H54 (cell line): ENCODE measurements at regions not wholly inside any gene's neighbourhood (a gene's known extent, or its start where the extent isn't known, plus 50 kb on each side); places are given as distances from the start of the nearest gene placed in this dataset.
"Not testable (repeated sequence)": the region's sequence is repeated elsewhere in the genome, so short reads cannot be mapped to it uniquely, and the experiment has no call there.

Experiments used
- DNase-seq: peaks from one replicate; pipeline ENCODE4 v3.0.0; 2011; ENCODE audit warnings: low spot score, mixed read lengths; ENCODE audit not compliant: insufficient read length
- FAIRE-seq: peaks from 3 replicates; lab custom pipeline; 2011; peaks lifted over from hg19 to GRCh38; lab: Jason Lieb, UNC
- POLR2A ChIP-seq: IDR thresholded peaks from 2 replicates; pipeline ENCODE4 v1.6.1; 2011; ENCODE audit warnings: low read depth, mild to moderate bottlenecking, low read length

GRCh38 chr13:80877209-80877943, 536.5 kb upstream of the SPRY2 start:
- no peak for DNase-seq
- no peak for TF ChIP-seq POLR2A
- FAIRE-seq = no peak

DNA sequence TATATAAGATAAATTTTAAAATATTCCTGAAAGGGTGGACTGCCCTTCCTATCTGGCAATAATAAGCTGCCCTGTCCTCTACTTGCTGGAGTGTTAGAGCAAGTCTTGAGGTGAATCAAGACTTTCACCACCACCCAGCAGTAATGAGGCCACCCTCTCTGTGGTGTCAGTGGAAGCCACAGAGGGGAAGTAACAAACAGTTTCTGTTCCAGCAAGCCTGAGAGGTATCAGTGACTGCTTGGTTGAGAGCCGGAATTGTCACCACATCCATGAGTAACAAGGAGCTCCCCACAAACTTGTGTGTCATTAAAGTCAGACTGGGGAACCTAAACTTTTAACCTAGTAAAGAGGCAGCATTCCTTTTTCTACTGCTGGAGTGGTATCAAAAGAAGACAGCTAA, 532.7 kb upstream of the SPRY2 start:
- no peak for TF ChIP-seq POLR2A
- no peak for FAIRE-seq
- no peak for DNase-seq

- not testable (repeated sequence) for FAIRE-seq, DNase-seq
Measured at GRCh38 chr13:80871971-80872370, 531.0 kb upstream of the SPRY2 start.

GRCh38 chr13:80871481-80871880, 530.6 kb upstream of the SPRY2 start:
- no peak for FAIRE-seq
- no peak for DNase-seq
- TF ChIP-seq POLR2A = no peak

DNA sequence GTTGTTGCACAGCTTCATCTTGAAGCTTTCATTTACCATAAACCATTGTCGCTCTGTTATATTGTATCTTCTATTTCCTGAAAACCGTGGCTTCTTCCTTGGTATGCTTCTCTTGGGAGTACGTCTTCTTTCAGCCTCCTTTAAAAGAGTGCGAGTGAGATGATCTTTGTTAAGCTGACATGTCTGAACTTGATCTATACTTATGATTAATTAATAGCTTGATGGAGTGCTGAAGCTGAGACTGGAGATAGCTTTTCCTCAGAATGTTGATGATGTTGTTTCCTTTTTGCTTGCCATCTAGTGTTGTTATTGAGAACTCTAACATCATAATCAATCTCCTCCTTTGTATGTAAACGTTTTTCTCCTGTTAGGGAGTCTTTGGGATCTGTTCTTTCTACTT, 529.3 kb upstream of the SPRY2 start:
- DNase-seq = no peak
- no peak for TF ChIP-seq POLR2A
- FAIRE-seq = no peak

GRCh38 chr13:80866921-80867320, 526.0 kb upstream of the SPRY2 start:
- no peak for FAIRE-seq
- DNase-seq = no peak
- no peak for TF ChIP-seq POLR2A

DNA sequence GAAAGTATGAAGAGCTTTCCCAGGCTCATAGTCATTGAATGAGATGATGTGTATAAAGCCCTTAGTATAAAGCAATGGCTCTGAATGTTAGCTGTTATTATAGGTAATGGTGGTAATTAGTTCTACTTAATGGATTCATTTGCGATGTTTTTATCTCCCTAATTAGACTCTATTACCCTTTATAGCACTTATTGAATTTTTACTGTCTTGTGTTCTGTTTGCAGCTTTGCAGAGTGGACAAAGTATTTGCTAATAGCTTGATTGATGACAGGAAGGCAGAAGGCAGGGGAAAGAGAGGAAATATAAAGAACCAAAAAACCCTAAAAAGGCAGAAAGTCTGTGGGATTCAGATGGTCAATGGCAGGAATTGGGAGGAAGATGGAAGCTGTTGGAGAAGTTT, 524.4 kb upstream of the SPRY2 start:
- DNase-seq (no peak), FAIRE-seq (no peak)
- no peak for TF ChIP-seq POLR2A

GRCh38 chr13:80862456-80862855, 521.5 kb upstream of the SPRY2 start:
- no peak for DNase-seq
- no peak for FAIRE-seq
- no peak for TF ChIP-seq POLR2A

- no peak for TF ChIP-seq POLR2A
- FAIRE-seq = no peak
- no peak for DNase-seq
Measured at GRCh38 chr13:80860845-80861244, 519.9 kb upstream of the SPRY2 start.

- TF ChIP-seq POLR2A = no peak
- DNase-seq (no peak), FAIRE-seq (no peak)
Measured at GRCh38 chr13:80858131-80858530, 517.2 kb upstream of the SPRY2 start.

DNA sequence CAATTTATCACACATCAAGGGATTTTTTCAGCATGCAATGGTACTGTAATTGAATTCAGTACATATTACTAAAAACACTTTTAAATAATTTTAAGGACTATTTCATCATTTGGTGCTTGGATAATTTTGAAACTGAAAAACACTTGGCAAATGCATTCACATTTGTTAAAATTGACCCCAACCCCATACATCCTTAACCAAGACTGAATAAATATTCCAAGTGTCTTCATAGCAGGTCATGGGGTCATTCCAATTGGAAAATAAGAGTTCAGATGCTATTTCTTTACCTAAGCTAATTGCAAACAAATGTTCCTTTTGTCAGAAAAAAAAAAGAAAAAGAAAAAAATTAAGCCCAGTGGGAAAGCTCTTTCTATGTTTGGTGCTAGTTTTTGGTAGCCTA, 516.4 kb upstream of the SPRY2 start:
- FAIRE-seq (no peak), DNase-seq (no peak)
- TF ChIP-seq POLR2A = no peak

DNA sequence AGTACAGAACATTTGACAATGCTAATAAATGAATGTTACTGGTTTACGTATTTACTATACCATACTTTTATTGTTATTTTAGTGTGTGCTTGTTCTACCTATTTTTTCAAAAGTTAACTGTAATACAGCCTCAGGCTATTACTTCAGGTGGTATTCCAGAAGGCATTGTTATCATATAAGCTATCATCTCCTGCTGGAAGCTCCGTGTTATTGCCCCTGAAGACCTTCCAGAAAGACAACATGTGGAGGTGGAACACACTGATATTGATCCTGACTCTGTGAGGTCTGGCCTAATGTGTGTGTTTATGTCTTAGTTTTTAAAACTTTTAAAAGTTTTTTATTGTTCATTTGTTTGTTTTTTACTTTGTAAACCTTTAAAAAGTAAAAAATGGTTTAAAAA, 509.8 kb upstream of the SPRY2 start:
- no peak for TF ChIP-seq POLR2A
- FAIRE-seq (no peak), DNase-seq (no peak)

DNA sequence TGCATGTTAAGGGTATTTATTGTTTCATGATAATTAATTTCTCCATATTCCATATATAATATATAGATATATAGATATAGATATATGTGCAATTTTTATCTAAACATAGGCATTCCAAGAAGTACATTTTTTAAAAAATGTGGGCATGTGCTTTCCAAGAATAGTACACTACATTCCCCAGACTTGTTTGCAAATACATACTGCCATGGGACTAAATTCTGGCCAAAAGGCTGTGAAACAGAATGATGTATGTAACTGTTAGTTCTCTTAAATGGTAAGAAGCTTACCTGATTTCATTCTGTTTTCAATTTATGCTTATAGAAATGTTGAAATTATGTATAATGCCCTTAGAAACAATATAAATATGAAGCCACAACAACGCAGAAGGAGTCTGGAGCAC, 503.2 kb upstream of the SPRY2 start:
- no peak for DNase-seq
- FAIRE-seq = no peak
- TF ChIP-seq POLR2A = no peak

DNA sequence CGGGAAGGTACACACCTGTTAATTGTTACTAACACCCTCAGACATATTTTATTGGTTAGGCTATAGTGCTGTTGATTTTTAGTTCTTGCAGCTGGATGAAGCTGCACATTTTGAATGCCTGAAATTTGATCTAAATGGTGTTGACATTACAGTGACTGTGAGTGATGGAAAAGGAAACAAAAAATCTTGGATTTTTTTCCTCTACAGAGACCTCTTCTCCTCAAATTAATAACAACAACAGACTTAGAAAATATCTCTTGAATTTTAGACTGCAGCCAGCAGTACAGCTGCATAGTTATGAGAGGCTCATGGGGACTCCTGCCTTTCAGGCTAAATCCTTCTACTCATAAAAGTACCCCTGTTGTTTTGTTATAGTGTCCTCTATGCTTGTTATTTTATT, 500.5 kb upstream of the SPRY2 start:
- no peak for FAIRE-seq
- no peak for TF ChIP-seq POLR2A
- DNase-seq = no peak

DNA sequence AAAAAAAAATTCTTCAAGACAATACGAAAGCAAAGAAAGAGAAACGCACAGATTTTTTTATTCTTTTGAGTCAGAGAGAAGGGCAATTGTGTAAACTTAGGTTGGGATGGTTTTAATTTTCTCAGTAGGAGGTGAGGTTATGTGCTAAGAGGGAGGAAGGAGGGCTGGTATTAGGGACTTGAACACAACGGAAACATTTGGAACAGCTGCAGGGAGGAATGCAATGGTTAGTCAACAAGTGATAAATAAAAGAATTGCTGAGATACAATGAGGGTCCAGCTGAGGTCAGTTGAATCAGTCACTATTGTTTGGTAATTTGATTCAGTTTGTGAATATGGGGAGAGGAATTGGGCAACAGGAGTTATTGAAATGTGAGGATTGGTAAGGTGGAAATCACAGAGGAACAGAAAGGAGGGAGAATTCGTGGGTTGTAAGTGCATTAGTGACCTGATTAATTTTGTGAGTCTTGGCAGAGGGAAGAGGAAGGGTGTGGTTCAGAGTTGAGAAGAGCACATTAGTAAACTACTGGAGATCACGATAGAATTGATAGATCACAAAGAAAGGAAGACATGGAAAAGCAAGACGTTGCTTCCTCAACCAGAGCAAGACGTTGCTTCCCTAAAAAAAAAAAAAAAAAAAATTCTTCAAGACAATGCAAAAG, 499.5 kb upstream of the SPRY2 start:
- DNase-seq = no peak
- TF ChIP-seq POLR2A = no peak
- FAIRE-seq = no peak

- FAIRE-seq = no peak
- DNase-seq = no peak
- no peak for TF ChIP-seq POLR2A
Measured at GRCh38 chr13:80835902-80836301, 495.0 kb upstream of the SPRY2 start.
